Left lung (tissue), 4 donors: ENCODE measurements at regions not wholly inside any gene's neighbourhood (a gene's known extent, or its start where the extent isn't known, plus 50 kb on each side); places are given as distances from the start of the nearest gene placed in this dataset.

Source experiments
- ATAC-seq: fragments of 200-7000 bp; cut with Tn5 transposase; one replicate; pipeline ENCODE4 v1.9.1; 2020; ENCODE audit warnings: moderate library complexity
- DNase-seq, 4 donors: peaks; one replicate each; pipeline ENCODE4 v3.0.0-alpha.2; 2013 to 2020
- H3K27ac ChIP-seq, 2 donors: fragments of 200-600 bp; sonication (generic) in 1 of 2; one replicate each; pipeline versions ENCODE4 v1.5.0 to v1.8.0; 2020 to 2021
- H3K27me3 ChIP-seq, 2 donors: fragments of 200-600 bp; sonication (generic) in 1 of 2; one replicate each; pipeline versions ENCODE4 v1.5.0 to v1.8.0; 2020 to 2021
- H3K36me3 ChIP-seq, 2 donors: fragments of 200-600 bp; sonication (generic) in 1 of 2; one replicate each; pipeline versions ENCODE4 v1.5.0 to v1.8.0; 2020 to 2021
- H3K4me1 ChIP-seq, 2 donors: fragments of 200-600 bp; one replicate each; pipeline ENCODE4 v1.8.0; 2021
- H3K4me3 ChIP-seq, 2 donors: fragments of 200-600 bp; sonication (generic) in 1 of 2; one replicate each; pipeline versions ENCODE4 v1.5.0 to v1.8.0; 2020 to 2021; ENCODE audit warnings: mild to moderate bottlenecking in 1 of 2
- H3K9me3 ChIP-seq, 2 donors: fragments of 200-600 bp; sonication (generic) in 1 of 2; one replicate each; pipeline versions ENCODE4 v1.5.0 to v1.8.0; 2020 to 2021
- intact Hi-C, 2 donors: fragments of 100-400 bp; cut with DNase I; formaldehyde crosslinking; loops; one replicate each; pipeline versions ENCODE4 v1.11.2 to v1.14.2; 2022
- TF ChIP-seq, protein P1 (sequence below), 2 donors: fragments of 200-600 bp; sonication (generic) in 1 of 2; IDR thresholded peaks; one replicate each; pipeline versions ENCODE4 v1.5.0 to v1.8.0; 2021; ENCODE audit warnings: antibody characterized with exemption in 2 of 2
- donor health status: DM: no; HTN: yes; CAD: no.
- donor health status: DM: no; HTN: no; CAD: no.

DNA sequence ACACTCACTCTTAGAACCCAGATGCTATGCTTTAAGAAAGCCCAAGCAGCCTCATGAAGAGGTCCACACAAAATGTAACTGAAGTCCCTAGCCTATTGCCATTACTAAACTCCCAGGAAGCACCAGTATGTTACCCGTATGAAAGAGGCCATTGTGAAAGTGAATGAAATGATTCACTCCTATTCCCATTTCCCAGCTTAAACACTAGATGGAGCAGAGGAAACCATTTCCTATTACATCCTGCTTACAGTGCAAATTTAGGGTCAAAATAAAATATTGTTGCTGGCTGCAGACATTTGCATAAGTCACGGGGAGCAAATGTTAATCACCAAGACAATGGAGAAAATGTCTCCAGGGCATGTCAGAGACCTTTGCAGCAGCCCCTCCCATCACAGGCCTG is 989.7 kb upstream of the CRIM1 start:
- Histone ChIP-seq H3K4me1 (no peaks in the 10 kb centered on the region), H3K9me3 (no peaks in the 10 kb centered on the region), H3K36me3 (no peaks in the 10 kb centered on the region), H3K4me3 (no peak overlapping the region), H3K27ac (no peak overlapping the region), H3K27me3 (no peaks in the 10 kb centered on the region)
- ATAC-seq (no peak), DNase-seq (no peak)
- intact Hi-C loops = no loop called here
- TF ChIP-seq, protein P1, sequence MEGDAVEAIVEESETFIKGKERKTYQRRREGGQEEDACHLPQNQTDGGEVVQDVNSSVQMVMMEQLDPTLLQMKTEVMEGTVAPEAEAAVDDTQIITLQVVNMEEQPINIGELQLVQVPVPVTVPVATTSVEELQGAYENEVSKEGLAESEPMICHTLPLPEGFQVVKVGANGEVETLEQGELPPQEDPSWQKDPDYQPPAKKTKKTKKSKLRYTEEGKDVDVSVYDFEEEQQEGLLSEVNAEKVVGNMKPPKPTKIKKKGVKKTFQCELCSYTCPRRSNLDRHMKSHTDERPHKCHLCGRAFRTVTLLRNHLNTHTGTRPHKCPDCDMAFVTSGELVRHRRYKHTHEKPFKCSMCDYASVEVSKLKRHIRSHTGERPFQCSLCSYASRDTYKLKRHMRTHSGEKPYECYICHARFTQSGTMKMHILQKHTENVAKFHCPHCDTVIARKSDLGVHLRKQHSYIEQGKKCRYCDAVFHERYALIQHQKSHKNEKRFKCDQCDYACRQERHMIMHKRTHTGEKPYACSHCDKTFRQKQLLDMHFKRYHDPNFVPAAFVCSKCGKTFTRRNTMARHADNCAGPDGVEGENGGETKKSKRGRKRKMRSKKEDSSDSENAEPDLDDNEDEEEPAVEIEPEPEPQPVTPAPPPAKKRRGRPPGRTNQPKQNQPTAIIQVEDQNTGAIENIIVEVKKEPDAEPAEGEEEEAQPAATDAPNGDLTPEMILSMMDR (IDR thresholded peaks at IDR 0.05) = no peak

GRCh38 chr2:35356332-35356731 is 999.2 kb upstream of the CRIM1 start:
- TF ChIP-seq, protein P1 (IDR thresholded peaks at IDR 0.05) = no peak
- Histone ChIP-seq H3K27ac (no peak overlapping the region), H3K27me3 (no peaks in the 10 kb centered on the region), H3K9me3 (peaks cover 0 to 20% of the 10 kb centered on the region in 2 donors), H3K4me3 (no peak overlapping the region), H3K36me3 (no peaks in the 10 kb centered on the region), H3K4me1 (no peaks in the 10 kb centered on the region)
- intact Hi-C loops = no loop called here
- DNase-seq = no peak
- no peak for ATAC-seq

GRCh38 chr2:35355056-35355455 is 1000.5 kb upstream of the CRIM1 start:
- Histone ChIP-seq H3K36me3 (no peaks in the 10 kb centered on the region), H3K9me3 (peaks cover 0 to 20% of the 10 kb centered on the region in 2 donors), H3K27me3 (no peaks in the 10 kb centered on the region), H3K4me1 (no peaks in the 10 kb centered on the region), H3K27ac (no peak overlapping the region), H3K4me3 (no peak overlapping the region)
- DNase-seq (no peak), ATAC-seq (no peak)
- TF ChIP-seq, protein P1 (IDR thresholded peaks at IDR 0.05) = no peak
- intact Hi-C loops = no loop called here

- Histone ChIP-seq H3K4me1 (no peaks in the 10 kb centered on the region), H3K4me3 (no peak overlapping the region), H3K27ac (no peak overlapping the region), H3K9me3 (peaks cover 0 to 9% of the 10 kb centered on the region in 2 donors), H3K27me3 (no peaks in the 10 kb centered on the region), H3K36me3 (no peaks in the 10 kb centered on the region)
- TF ChIP-seq, protein P1 (IDR thresholded peaks at IDR 0.05) = no peak
- no peak for ATAC-seq
- intact Hi-C loops = no loop called here
- no peak for DNase-seq
Measured at GRCh38 chr2:35347561-35347960, 1008.0 kb upstream of the CRIM1 start.

- no peaks in the 10 kb centered on the region for H3K36me3 ChIP-seq
- H3K27me3 ChIP-seq = no peaks in the 10 kb centered on the region
- no peak for DNase-seq
- intact Hi-C loops = no loop called here
- H3K4me1 ChIP-seq = no peaks in the 10 kb centered on the region
- H3K4me3 ChIP-seq = no peak overlapping the region
- no peak for ATAC-seq
- peaks cover 0 to 22% of the 10 kb centered on the region in 2 donors for H3K9me3 ChIP-seq
- no peak overlapping the region for H3K27ac ChIP-seq
- TF ChIP-seq, protein P1 (IDR thresholded peaks at IDR 0.05) = no peak
Measured at GRCh38 chr2:35343135-35343534, 1012.4 kb upstream of the CRIM1 start.
